GM10266 (cell line): ENCODE measurements at regions not wholly inside any gene's neighbourhood (a gene's known extent, or its start where the extent isn't known, plus 50 kb on each side); places are given as distances from the start of the nearest gene placed in this dataset.

Experiments used
- DNase-seq: peaks from one replicate; pipeline ENCODE4 v3.0.0; 2012; ENCODE audit errors: extremely low spot score
- CTCF ChIP-seq: IDR thresholded peaks from 2 replicates; pipeline ENCODE4 v1.5.1; 2012; ENCODE audit warnings: mild to moderate bottlenecking, low read depth; ENCODE audit not compliant: control insufficient read depth, insufficient read depth; ENCODE audit errors: missing control alignments

GRCh38 chr13:73251626-73252265 is 192.9 kb downstream of the KLF5 start:
- no peak for DNase-seq
- TF ChIP-seq CTCF, result no peak

- no peak for DNase-seq
- no peak for TF ChIP-seq CTCF
Measured at GRCh38 chr13:73250061-73250460, 191.3 kb downstream of the KLF5 start.

GRCh38 chr13:73248711-73249580 is 190.1 kb downstream of the KLF5 start:
- no peak for DNase-seq

GRCh38 chr13:73248154-73248553 is 189.3 kb downstream of the KLF5 start:
- no peak for TF ChIP-seq CTCF
- no peak for DNase-seq

More at GRCh38 chr13:73248711-73249580, 190.1 kb downstream of the KLF5 start:
- no peak for TF ChIP-seq CTCF

- no peak for DNase-seq
Measured at GRCh38 chr13:73245246-73245645, 186.4 kb downstream of the KLF5 start.

GRCh38 chr13:73244467-73244866 is 185.7 kb downstream of the KLF5 start:
- TF ChIP-seq CTCF, result no peak
- no peak for DNase-seq

More at GRCh38 chr13:73245246-73245645, 186.4 kb downstream of the KLF5 start:
- TF ChIP-seq CTCF, result no peak

GRCh38 chr13:73242515-73243015 is 183.8 kb downstream of the KLF5 start:
- TF ChIP-seq CTCF, result no peak
- DNase-seq, result no peak
